Kidney (tissue), 13 donors: ENCODE measurements at regions not wholly inside any gene's neighbourhood (a gene's known extent, or its start where the extent isn't known, plus 50 kb on each side); places are given as distances from the start of the nearest gene placed in this dataset.

ENCODE experiments used
- DNase-seq, 5 donors: peaks; one replicate each; pipeline ENCODE4 v3.0.0-alpha.2; 2013 to 2020
- FAIRE-seq: peaks from 2 replicates; lab custom pipeline; 2012; peaks lifted over from hg19 to GRCh38; lab: Jason Lieb, UNC
- H3K27ac ChIP-seq, 2 donors: one replicate each; pipeline ENCODE4 v1.7.0; 2013; ENCODE audit warnings: low read depth in 2 of 2, low read length in 2 of 2, inconsistent platforms in 1 of 2
- H3K27me3 ChIP-seq: one replicate; pipeline ENCODE4 v1.7.1; 2013; ENCODE audit warnings: low read length, inconsistent platforms; ENCODE audit not compliant: control insufficient read depth, insufficient read depth
- H3K36me3 ChIP-seq, 3 donors: one replicate each; pipeline versions ENCODE4 v1.7.0 to v1.7.1; 2013; ENCODE audit warnings: low read length in 3 of 3, control low read depth in 1 of 3, inconsistent platforms in 1 of 3; ENCODE audit not compliant: insufficient read depth in 3 of 3, control insufficient read depth in 2 of 3
- H3K4me1 ChIP-seq, 3 donors: one replicate each; pipeline versions ENCODE4 v1.7.0 to v1.7.1; 2013; ENCODE audit warnings: low read length in 3 of 3, inconsistent platforms in 1 of 3, low read depth in 1 of 3; ENCODE audit not compliant: control insufficient read depth in 2 of 3, insufficient read depth in 2 of 3
- H3K4me3 ChIP-seq, 3 donors: one replicate each; pipeline versions ENCODE4 v1.7.0 to v1.8.1; 2013; ENCODE audit warnings: low read length in 3 of 3, control low read depth in 1 of 3, inconsistent platforms in 1 of 3
- H3K9ac ChIP-seq, 3 donors: one replicate each; pipeline versions ENCODE4 v1.7.0 to v1.7.1; 2013; ENCODE audit warnings: low read length in 3 of 3, control low read depth in 1 of 3, inconsistent platforms in 1 of 3
- H3K9me3 ChIP-seq, 3 donors: one replicate each; pipeline versions ENCODE4 v1.7.0 to v1.7.1; 2013; ENCODE audit warnings: low read length in 3 of 3, control low read depth in 1 of 3, inconsistent platforms in 1 of 3; ENCODE audit not compliant: control insufficient read depth in 2 of 3, insufficient read depth in 1 of 3
- intact Hi-C: fragments of 100-400 bp; cut with DNase I; formaldehyde crosslinking; loops from one replicate; pipeline ENCODE4 v1.11.1; 2022
- TF ChIP-seq, protein P1 (sequence below): IDR thresholded peaks from 3 replicates; pipeline ENCODE4 v1.5.1; 2012; ENCODE audit warnings: mild to moderate bottlenecking, moderate library complexity, borderline replicate concordance; ENCODE audit not compliant: insufficient read depth; ENCODE audit errors: extremely low read depth
- donor health status: control.
- donor health status: control.
- donor health status: control.
- donor health status: control.
- donor health status: control.
- donor health status: DM: yes; HTN: yes; CAD: no.
- donor health status: Normal renal cell carcinoma (clear cell type).

DNA sequence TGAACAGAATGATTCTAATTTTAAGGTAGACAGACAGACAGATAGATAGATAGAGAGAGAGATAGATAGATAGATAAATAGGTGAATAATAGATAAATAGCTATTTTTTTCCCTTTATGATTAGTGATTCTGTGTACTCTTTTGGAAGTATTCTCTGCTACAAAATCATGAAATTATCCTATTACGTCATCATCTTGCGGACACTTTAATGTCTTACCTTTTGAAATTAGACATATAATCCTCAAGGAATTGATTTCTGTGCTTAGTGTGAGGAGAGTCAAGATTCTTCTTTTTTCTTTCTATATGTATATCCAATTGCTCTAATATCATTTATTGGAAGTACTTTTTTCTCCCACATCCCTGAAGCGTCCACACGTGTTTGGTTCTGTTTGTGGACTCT lies 215.2 kb downstream of the SCG2 start:
- intact Hi-C loops = no loop called here
- FAIRE-seq = no peak
- Histone ChIP-seq H3K4me3 (no peak overlapping the region), H3K27ac (no peak overlapping the region), H3K36me3 (no peaks in the 10 kb centered on the region), H3K27me3 (no peaks in the 10 kb centered on the region), H3K9me3 (no peaks in the 10 kb centered on the region), H3K9ac (no peak overlapping the region), H3K4me1 (no peaks in the 10 kb centered on the region)
- DNase-seq = no peak
- TF ChIP-seq, protein P1, sequence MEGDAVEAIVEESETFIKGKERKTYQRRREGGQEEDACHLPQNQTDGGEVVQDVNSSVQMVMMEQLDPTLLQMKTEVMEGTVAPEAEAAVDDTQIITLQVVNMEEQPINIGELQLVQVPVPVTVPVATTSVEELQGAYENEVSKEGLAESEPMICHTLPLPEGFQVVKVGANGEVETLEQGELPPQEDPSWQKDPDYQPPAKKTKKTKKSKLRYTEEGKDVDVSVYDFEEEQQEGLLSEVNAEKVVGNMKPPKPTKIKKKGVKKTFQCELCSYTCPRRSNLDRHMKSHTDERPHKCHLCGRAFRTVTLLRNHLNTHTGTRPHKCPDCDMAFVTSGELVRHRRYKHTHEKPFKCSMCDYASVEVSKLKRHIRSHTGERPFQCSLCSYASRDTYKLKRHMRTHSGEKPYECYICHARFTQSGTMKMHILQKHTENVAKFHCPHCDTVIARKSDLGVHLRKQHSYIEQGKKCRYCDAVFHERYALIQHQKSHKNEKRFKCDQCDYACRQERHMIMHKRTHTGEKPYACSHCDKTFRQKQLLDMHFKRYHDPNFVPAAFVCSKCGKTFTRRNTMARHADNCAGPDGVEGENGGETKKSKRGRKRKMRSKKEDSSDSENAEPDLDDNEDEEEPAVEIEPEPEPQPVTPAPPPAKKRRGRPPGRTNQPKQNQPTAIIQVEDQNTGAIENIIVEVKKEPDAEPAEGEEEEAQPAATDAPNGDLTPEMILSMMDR = no peak

DNA sequence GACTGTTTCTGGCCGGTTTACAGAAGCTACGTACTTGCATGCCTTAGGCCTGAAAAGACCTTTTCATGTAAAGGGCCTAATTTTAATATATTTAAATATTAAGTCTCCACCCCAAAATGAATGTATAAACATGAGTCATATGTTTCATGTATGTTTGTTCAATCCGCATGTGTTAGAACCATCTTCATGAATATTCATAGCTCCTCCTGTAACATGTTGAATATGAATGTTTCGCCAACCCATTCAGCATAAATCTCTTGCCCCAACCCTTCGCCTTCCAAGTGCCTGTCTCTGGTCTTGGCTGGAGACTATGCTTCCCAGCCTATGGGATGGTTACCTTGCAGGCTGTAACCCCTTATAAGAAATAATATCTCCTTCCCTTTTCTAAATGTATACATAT lies 212.5 kb downstream of the SCG2 start:
- intact Hi-C loops = no loop called here
- TF ChIP-seq, protein P1 = no peak
- H3K9me3 ChIP-seq = peaks cover 0 to 4% (median 0%) of the 10 kb centered on the region in 3 donors
- no peaks in the 10 kb centered on the region for H3K36me3 ChIP-seq
- no peak for FAIRE-seq
- H3K27me3 ChIP-seq = no peaks in the 10 kb centered on the region
- H3K4me1 ChIP-seq = no peaks in the 10 kb centered on the region
- H3K9ac ChIP-seq = no peak overlapping the region
- no peak for DNase-seq
- H3K27ac ChIP-seq = no peak overlapping the region
- H3K4me3 ChIP-seq = no peak overlapping the region

DNA sequence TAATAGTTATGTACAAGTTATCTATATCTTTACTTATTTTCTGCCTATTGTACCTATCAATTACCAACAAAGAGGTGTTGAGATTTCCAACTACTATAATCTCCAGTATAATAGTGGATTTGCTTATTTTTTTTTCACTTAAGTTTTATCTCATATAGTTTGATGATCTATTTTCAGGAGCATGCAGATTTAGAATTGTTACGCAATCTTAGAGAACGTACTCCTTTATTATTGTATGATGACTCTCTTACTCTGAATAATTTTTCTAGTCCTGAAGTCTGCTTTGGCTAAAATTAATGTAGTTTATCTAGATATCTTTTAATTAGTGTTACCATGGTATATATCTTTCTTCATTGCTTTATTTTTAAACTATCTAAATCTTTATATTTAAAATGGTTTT lies 205.2 kb downstream of the SCG2 start:
- H3K4me3 ChIP-seq = no peak overlapping the region

More for the DNA sequence above, 205.2 kb downstream of the SCG2 start:
- intact Hi-C loops = no loop called here
- TF ChIP-seq, protein P1 = no peak
- Histone ChIP-seq H3K9me3 (peaks cover 0 to 4% (median 0%) of the 10 kb centered on the region in 3 donors), H3K27me3 (no peaks in the 10 kb centered on the region), H3K9ac (no peak overlapping the region), H3K4me1 (no peaks in the 10 kb centered on the region), H3K36me3 (no peaks in the 10 kb centered on the region), H3K27ac (no peak overlapping the region)
- FAIRE-seq (no peak), DNase-seq (no peak)
